SK-N-MC (cell line): ENCODE measurements at regions not wholly inside any gene's neighbourhood (a gene's known extent, or its start where the extent isn't known, plus 50 kb on each side); places are given as distances from the start of the nearest gene placed in this dataset.

Experiments
- DNase-seq: peaks from one replicate; pipeline ENCODE4 v3.0.0-alpha.2; 2011; ENCODE audit warnings: low read depth, low spot score
- H3K27ac ChIP-seq: fragments of 200-600 bp; sonication (generic); 2 replicates; pipeline ENCODE4 v1.5.1; 2016; ENCODE audit warnings: mixed run types
- H3K36me3 ChIP-seq: fragments of 200-600 bp; sonication (generic); 2 replicates; pipeline ENCODE4 v1.6.1; 2017; ENCODE audit warnings: antibody characterized with exemption, low read length, mixed read lengths; ENCODE audit not compliant: insufficient read depth
- H3K4me3 ChIP-seq: fragments of 200-600 bp; sonication (generic); 2 replicates; pipeline ENCODE4 v1.5.1; 2016
- H3K9ac ChIP-seq: fragments of 200-600 bp; sonication (generic); 2 replicates; pipeline ENCODE4 v1.8.0; 2017; ENCODE audit warnings: mixed run types, mixed read lengths; ENCODE audit not compliant: insufficient read length
- H3K9me3 ChIP-seq: fragments of 200-600 bp; sonication (generic); 2 replicates; pipeline ENCODE4 v1.6.1; 2017; ENCODE audit warnings: low read depth, mild to moderate bottlenecking, antibody characterized with exemption, low read length, moderate library complexity, mixed read lengths
- EZH2 ChIP-seq: fragments of 200-600 bp; sonication (generic); IDR thresholded peaks from one replicate; pipeline ENCODE4 v1.6.1; 2017; ENCODE audit warnings: antibody characterized with exemption
- FOXP2 ChIP-seq: optimal IDR thresholded peaks from 2 replicates; pipeline ENCODE3; 2011; ENCODE audit warnings: mild to moderate bottlenecking, moderate library complexity; ENCODE audit not compliant: insufficient read depth; ENCODE audit errors: extremely low read length, control extremely low read depth
- POLR2AphosphoS5 ChIP-seq: IDR thresholded peaks from 2 replicates; pipeline ENCODE4 v1.6.1; 2012; ENCODE audit warnings: mild to moderate bottlenecking, low read depth, low read length, borderline replicate concordance

DNA sequence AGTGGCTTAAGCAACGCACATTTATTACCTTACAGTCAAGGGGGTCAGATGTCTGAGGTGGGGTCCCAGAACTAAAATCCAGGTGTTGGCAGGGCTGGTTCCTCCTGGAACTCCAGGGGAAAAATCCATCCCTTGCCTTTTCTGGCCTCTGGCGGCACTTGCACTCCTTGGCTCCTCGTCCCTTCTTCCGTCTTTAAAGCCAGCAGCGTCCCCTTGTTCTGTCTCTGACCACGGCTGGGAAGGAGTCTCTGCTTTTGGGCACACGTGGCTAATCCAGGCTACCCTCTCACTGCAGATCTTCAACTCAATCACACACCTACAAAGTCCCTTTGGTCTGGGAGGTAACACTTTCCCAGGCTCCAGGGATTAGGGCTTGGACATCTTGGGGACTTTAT is 73.5 kb upstream of the WNT7B start:
- Histone ChIP-seq H3K27ac (no peak overlapping the region), H3K9ac (no peak overlapping the region), H3K4me3 (no peak overlapping the region), H3K9me3 (no peaks in the 10 kb centered on the region), H3K36me3 (no peaks in the 10 kb centered on the region)
- DNase-seq: no peak
- TF ChIP-seq FOXP2 (no peak), EZH2 (no peak), POLR2AphosphoS5 (no peak)

DNA sequence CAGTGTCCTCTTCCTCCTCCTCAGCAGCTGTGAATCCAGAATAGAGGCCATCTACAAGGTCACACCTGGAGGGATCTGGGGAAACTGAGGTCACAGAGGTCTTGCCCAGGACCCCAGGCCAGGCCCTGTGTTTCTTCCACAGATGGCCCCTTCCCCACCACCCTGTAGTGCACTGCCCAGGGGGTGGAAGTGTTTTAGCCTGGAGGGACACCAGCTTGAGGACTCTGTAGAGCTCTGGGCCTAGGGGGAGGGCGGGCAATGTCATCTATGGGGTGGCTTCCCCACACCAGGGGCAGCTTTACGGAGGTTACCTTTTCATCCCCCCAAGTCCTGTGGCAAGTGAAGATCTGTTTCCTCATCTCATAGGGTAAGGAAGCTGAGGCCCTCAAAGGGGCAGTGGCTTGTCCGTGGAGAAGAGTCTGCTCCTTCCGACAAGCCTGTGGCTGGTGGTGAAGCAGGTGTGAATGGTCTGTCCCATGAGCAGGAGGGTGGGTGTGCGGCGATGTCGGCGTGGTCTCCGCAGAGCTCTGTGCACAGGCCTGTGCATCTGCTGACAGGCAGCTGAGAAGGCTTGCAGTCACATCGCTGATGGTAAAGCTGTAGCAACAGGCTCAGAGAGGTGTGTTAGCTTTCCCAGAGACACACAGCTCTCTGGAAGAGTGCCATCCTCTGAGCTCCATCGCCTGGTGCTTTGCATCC is 74.1 kb upstream of the WNT7B start:
- Histone ChIP-seq H3K9ac (no peak overlapping the region), H3K27ac (no peak overlapping the region), H3K4me3 (no peak overlapping the region), H3K36me3 (no peaks in the 10 kb centered on the region), H3K9me3 (no peaks in the 10 kb centered on the region)
- DNase-seq: no peak
- no peak for TF ChIP-seq POLR2AphosphoS5

DNA sequence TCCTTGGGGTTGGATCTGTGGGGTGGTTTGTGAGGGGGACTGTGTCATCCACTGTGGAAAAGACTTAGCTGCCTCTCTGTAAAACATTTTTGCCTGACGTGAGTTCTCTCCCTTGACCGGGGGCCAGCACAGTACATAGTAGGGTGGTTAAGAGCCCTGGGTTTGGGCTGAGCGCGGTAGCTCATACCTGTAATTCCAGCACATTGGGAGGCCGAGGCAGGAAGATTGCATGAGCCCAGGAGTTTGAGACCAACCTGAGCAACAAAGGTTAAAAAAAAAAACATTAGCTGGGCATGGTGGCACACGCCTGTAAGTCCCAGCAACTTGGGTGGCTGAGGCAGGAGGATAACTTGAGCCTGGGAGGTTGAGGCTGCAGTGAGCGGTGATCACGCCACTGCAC is 74.7 kb upstream of the WNT7B start:
- H3K27ac ChIP-seq: no peak overlapping the region

DNA sequence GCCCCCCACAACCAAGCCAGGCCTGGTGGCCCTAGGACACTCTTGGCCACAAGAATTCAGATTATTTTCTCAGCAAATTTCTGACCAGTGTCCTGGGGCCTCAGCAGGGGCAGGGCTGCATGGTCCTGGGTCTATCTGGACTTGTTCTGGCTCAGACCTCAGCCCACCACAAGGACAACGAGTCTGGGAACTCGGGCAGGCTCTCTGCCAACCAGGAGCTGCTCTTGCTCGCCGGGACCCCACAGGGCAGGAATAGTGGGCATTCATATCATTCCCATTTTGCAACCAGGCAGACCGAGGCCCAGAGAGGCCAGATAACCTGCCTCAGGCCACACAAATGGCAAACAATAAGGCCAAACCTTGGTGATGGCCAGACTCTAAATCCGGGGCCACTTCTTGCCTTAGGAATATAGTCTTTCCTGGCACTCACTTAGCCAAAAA is 75.4 kb upstream of the WNT7B start:
- TF ChIP-seq POLR2AphosphoS5: no peak
- TF ChIP-seq FOXP2: no peak
- TF ChIP-seq EZH2: no peak
- Histone ChIP-seq H3K36me3 (no peaks in the 10 kb centered on the region), H3K27ac (peak overlapping the region; percentile 95), H3K9ac (peak overlapping the region; percentile 85), H3K4me3 (peak overlapping the region; percentile 86), H3K9me3 (no peaks in the 10 kb centered on the region)
- no peak for DNase-seq

More for the DNA sequence above, 74.7 kb upstream of the WNT7B start:
- TF ChIP-seq FOXP2: no peak
- no peak for TF ChIP-seq EZH2
- no peak for TF ChIP-seq POLR2AphosphoS5
- no peaks in the 10 kb centered on the region for H3K9me3 ChIP-seq
- no peak overlapping the region for H3K9ac ChIP-seq
- no peaks in the 10 kb centered on the region for H3K36me3 ChIP-seq
- no peak overlapping the region for H3K4me3 ChIP-seq
- DNase-seq: no peak

DNA sequence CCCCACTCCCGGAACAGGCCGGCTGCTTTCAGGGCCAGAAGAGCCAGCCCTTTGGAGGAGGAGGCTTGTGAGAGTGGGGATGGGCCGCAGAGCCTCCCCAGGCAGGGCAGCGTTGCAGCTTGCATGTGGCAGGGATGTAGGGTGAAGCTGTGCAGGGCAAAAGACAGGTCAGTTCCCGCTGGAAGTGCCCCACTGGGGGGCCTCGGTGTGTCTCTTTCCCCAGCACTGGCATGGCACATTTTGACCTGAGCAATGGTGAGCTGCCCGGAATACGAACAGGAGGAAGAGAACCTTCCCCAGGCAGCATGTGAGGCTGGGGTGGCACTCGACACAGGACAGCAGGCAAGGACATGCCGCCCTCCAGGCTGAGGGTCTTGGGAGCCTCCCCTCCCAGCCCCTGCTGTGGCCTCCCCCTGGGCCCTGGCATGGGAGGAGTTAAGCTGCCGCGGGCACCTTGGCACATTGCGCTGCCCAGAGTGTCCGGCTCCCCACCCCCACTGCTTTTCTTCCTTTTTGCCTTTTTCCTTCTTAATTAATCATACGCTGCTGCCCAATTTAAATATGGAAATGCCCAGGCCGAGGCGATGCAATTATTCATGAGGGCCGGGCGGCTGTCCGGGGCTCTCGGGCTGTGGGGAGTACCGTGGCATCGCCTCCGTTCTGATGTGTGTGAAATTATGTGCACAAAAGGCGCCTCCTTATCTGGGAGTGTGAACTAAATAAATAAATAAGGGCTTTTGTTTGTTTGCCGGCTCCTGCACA is 76.0 kb upstream of the WNT7B start:
- H3K4me3 ChIP-seq: peak overlapping the region; percentile 86

DNA sequence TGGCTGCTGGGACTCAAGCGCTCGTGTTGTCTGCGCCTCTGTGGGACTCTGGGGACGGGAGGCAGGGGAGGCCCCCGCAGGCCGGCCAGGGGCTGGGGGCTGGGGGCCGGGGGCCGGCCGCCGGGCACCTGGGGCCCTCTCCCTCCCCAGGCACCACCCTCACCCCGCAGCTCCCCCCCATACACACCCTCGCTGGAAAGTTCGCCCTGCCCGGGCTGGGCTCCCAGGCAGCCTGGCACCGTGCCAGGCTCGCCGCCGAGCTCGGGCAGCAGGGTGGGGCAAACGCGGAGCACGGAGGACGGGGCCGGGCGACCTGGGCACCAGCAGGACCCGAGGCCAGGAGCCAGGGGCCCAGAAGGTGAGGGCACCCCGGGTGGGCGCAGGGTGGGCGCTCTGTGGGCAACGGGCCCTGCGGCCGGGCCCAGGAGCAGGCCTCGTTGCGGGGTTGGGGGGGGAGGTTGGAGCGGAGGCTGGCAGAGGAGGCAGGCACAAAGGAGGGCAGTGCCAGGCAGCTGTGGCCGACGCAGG is 76.7 kb upstream of the WNT7B start:
- H3K36me3 ChIP-seq: no peaks in the 10 kb centered on the region
- peak overlapping the region; percentile 95 for H3K27ac ChIP-seq
- peak overlapping the region; percentile 85 for H3K9ac ChIP-seq
- H3K9me3 ChIP-seq: no peaks in the 10 kb centered on the region
- H3K4me3 ChIP-seq: peak overlapping the region; percentile 86
- DNase-seq: no peak
- TF ChIP-seq POLR2AphosphoS5: peak; percentile 40
- TF ChIP-seq FOXP2: no peak

More for the DNA sequence above, 76.0 kb upstream of the WNT7B start:
- peak overlapping the region; percentile 95 for H3K27ac ChIP-seq
- no peak for TF ChIP-seq POLR2AphosphoS5
- TF ChIP-seq EZH2: no peak
- TF ChIP-seq FOXP2: no peak
- H3K9me3 ChIP-seq: no peaks in the 10 kb centered on the region
- DNase-seq: no peak
- peak overlapping the region; percentile 85 for H3K9ac ChIP-seq
- H3K36me3 ChIP-seq: no peaks in the 10 kb centered on the region

DNA sequence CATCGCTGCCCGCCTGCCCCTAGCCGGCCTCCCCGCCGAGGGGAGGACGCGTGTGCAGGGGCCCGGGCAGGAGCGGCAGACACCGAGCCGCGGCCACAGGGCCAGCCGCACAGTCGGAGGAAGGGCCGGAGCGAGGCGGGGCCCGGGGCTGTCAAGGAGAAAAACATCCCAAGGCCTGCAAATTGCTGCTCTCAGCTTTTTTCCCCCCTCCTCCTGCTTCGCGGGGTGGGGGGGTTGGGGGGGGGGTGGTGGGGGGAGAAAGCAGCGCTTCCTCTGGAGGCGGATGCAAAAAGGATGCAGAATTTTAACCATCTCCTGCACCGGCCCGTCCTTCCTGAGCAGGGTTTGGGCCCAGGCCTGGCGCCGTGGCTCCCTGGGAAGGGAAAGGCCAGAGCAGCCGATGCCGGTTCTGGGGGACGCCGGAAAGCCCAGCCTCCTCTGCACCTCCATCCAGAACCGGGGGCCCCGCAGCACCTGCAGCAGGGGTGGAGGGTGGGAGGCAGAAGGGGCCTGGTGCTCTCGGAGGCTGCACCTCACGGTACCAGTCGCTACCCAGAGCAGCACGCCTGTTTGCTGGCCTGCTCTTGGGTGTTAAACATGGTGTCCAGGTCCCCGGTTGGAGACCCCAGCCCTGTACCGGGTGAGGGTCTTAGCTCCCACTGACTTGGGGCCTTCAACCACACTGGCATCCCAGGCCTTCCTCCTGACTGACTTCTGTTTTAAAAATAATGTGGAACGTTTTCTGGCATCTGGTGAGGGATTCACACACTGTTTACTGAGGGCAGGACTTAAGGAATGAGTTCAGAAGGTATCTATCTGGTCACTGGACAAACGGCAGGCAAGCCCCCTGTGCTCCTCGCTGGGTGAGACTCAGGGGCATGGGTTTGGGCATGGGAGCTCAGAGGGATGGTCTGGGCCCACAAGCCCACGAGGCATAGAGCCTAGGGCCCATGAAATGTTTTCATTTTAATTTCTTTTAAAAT is 77.4 kb upstream of the WNT7B start:
- no peaks in the 10 kb centered on the region for H3K36me3 ChIP-seq
- peak overlapping the region; percentile 86 for H3K4me3 ChIP-seq
- no peaks in the 10 kb centered on the region for H3K9me3 ChIP-seq
- no peak for DNase-seq
- TF ChIP-seq POLR2AphosphoS5 (0 out of 2 replicates have a peak, but pooled peaks have one; percentile 48), EZH2 (no peak), FOXP2 (no peak)
- H3K27ac ChIP-seq: peak overlapping the region; percentile 97
- H3K9ac ChIP-seq: peak overlapping the region; percentile 85

DNA sequence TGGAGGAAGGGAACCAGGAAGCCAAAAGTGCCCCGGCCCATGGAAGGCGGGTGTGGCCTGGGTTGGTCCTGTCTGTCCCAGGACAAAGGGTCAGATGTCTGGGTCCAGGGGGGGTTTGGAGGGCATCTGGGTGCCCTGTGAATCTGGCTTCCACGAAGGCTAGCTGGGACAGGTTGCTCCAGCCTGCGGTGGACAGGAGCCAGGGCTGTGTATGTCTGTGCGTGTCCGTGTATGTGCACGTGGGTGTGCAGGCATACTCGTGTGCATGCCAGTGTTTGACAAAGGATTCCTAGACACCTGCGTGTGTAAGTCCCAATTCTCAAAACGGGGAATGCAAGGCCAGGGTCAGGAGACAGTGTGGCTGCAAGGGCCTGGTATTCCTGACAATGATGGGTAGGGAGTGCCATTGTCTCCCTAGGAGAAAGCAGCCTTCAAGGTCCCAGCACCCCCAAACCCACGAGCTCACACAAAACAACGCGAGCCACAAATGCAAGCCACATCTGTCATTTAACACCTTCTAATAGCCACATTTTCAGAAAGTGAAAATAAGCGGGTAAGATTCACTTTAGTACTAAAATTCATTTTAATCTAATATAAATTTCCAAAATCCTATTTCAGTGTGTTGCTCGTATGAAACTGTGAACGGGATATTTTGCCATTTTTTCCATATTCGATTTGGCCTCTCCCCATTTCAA is 78.4 kb upstream of the WNT7B start:
- no peak for DNase-seq
- peak overlapping the region; percentile 97 for H3K27ac ChIP-seq

More for the DNA sequence above, 78.4 kb upstream of the WNT7B start:
- H3K9me3 ChIP-seq: no peaks in the 10 kb centered on the region
- peak overlapping the region; percentile 73 for H3K4me3 ChIP-seq
- TF ChIP-seq FOXP2 (no peak), EZH2 (no peak), POLR2AphosphoS5 (no peak)
- H3K9ac ChIP-seq: peak overlapping the region; percentile 65
- H3K36me3 ChIP-seq: no peaks in the 10 kb centered on the region
